ENCODE measurements at regions not wholly inside any gene's neighbourhood (a gene's known extent, or its start where the extent isn't known, plus 50 kb on each side); places are given as distances from the start of the nearest gene placed in this dataset.

DNA sequence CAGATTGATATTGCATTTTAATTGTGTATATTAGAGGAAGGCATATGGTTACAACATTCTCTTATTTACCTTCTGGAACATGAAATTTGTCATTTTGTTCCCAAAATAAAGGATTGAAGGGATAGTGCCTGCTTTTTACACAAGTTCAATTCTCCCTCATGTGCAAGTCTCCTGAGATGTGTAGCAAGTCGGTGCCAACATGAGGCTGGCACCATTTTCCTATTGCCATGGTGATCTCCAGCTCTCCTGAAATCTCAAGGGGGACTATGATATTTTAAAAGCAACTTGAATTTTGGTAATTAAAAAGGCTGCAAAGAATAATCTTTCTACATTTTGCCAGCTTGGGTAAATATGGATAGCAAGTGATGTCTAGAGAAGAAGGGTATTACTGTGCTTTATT, 693.3 kb upstream of the WWC1 start:
- TF ChIP-seq, protein P1, sequence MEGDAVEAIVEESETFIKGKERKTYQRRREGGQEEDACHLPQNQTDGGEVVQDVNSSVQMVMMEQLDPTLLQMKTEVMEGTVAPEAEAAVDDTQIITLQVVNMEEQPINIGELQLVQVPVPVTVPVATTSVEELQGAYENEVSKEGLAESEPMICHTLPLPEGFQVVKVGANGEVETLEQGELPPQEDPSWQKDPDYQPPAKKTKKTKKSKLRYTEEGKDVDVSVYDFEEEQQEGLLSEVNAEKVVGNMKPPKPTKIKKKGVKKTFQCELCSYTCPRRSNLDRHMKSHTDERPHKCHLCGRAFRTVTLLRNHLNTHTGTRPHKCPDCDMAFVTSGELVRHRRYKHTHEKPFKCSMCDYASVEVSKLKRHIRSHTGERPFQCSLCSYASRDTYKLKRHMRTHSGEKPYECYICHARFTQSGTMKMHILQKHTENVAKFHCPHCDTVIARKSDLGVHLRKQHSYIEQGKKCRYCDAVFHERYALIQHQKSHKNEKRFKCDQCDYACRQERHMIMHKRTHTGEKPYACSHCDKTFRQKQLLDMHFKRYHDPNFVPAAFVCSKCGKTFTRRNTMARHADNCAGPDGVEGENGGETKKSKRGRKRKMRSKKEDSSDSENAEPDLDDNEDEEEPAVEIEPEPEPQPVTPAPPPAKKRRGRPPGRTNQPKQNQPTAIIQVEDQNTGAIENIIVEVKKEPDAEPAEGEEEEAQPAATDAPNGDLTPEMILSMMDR (IDR thresholded peaks at IDR 0.05), result no peak

DNA sequence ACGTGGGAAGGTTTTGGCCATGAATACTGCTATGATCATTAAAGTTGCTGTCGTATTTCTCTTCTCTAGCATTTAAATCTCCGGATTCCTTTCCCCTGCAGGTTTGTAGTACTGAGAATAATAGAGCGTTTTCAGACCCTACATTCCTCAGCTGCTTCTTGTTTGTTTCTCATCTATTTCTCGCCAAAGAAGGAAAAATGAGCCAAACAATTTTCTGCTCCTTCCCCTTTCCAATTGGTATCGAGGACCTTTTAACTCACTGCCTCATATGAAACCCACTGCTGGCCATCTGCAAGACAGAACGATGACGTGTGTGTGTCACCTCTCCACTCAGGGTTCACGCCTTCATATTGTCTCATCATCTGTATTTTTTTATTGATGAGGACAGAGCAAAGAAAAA, 689.4 kb upstream of the WWC1 start:
- TF ChIP-seq, protein P1 (IDR thresholded peaks at IDR 0.05), result no peak

DNA sequence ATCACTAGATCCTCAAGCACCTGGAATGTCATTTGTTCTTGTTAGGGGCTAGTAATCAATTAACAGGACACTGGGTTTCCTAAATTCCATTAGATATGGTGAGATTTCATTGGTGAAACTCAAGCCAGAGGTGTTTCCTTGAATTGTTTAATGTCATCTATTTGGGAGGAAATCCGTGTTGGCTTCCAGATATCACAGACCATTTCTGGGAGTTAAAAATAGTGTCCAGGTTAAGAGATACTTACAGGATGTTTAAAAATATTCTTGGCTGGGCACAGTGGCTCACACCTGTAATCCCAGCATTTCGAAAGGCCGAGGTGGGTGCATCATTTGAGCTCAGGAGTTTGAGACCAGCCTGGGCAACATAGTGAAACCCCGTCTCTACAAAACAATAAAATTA, 688.3 kb upstream of the WWC1 start:
- TF ChIP-seq, protein P1 (IDR thresholded peaks at IDR 0.05), result no peak

DNA sequence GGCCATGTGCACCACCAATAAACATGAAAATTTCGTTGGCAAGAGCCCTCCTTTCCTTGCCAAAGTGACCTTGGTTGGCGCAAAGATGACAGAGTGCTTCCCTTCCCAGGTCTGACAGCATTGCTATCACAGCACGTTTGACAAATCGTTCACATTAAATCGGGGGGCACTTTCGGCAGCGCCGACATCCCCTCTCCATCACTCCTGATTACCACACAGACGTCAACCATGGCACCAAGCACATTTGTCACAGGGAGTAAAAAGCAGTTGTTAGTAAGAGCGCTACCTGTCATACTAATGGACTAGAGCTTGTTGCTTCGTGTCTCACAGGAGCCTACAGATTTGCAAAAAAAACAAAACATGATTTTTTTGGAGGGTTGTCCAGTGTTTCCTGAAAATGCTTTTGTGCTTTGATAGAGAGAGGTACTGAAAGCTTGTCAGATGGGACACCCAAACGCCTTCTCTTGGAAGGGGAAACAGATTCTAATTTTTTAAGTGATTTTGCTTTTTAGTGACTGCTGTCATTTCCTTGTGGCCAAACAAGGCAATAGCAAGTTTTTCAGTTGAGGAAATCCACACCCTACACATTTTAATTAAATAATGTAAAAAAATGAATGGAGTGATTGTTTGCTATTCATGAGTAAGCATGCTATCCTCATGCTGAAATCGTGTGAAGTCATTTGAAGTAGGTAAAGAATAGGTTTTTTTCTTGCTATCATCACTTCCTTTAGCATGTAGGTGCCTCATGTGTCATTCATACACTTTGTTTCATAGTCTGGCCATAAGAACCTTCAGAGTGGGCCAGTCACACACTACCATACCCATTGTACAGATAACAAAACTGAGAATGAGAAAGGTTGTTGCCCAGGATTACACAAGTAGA, 682.8 kb upstream of the WWC1 start:
- TF ChIP-seq, protein P1 (IDR thresholded peaks at IDR 0.05), result no peak

DNA sequence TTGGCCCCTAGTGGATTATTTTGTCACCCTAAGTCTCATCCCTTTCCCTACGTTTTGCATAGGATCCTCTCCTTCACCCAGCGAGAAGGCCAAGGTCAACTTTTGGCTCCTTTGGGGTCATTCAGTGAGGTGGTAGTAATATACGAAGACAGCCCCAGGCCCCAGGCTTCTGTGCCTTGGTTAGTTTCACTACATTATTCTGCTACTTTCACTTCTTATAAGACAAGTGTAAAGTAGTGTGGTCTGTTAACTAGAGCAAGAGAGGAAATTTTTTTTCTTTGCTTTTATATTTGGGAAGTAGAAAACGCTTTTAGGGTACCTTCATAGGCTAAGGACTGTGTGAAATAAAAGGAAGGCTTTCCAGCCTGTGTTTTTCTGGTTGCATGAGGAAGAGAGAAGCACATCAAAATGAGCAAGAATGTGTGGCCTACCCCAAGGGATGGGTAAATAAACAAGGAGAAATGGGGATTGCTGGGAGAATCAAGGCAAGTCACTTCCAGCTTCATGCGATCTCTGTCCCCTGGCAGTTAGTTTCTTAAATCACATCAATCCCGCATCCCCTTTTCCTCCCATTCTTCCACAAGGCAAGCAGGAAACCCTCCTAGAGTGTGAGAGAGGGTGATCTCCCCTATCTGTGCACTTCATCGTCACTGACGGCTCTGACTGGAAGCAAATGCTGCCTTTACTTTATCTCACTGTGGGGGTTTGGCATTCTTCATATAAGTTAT, 677.0 kb upstream of the WWC1 start:
- TF ChIP-seq, protein P1 (IDR thresholded peaks at IDR 0.05), result no peak

DNA sequence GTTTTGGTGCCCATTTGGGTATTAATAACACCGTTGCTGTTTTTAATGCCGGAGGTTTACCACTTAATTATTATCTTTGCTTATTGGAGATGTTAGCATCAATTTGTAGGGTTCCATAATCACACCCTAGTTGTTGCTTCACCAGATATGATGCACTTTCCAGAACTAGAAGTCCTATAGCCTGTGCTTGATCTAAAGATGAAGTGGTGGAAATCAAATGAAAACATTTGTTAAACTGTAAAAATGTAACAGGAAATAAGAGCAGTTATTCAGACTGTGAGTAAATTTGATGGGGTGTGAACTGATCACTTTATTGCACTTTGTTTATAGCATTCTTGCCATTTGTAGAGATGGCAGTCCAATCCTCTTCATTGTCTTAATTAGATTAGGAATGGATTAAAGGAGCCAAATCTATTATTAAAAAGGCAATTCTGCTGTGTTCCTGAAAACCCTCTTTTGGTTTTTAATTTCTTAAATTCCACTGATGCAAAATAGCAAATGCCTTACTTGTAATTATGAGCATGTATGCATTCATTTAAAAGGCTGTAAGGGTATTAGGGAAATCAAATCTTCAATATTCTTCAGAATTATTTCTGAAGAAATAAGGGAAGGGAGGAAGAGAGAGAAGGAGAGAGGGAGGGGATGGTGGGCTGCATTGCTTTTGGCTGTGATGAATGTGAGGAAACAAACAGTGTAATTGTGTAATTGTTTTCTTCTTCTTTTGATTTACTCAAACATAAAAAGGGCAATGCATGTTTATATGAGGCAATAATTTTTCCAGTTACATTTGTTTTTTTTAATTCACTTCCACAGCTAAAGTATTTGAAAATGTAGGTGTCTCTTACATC, 675.2 kb upstream of the WWC1 start:
- TF ChIP-seq, protein P1 (IDR thresholded peaks at IDR 0.05), result no peak

DNA sequence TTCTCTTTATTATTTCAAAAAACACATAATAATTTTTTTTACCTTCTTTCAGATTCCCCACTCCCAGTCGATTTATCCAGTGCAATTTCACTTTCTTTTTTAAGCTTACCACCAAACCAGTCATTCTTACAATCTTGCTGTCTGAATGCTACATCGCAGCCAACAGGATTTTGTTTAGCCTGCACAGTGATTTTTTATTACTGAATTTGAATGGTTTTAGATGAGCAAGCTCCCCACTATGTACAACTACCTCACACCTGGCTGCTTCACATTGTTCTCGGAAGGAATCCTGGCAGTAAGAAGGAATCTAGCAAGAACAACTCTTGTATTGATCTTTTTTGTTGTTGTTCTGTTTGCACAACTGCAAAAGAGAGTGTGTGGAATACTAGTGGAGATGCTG, 668.1 kb upstream of the WWC1 start:
- TF ChIP-seq, protein P1 (IDR thresholded peaks at IDR 0.05), result no peak

Measured in LNCAP (cell line).